ENCODE measurements at regions not wholly inside any gene's neighbourhood (a gene's known extent, or its start where the extent isn't known, plus 50 kb on each side); places are given as distances from the start of the nearest gene placed in this dataset.

DNA sequence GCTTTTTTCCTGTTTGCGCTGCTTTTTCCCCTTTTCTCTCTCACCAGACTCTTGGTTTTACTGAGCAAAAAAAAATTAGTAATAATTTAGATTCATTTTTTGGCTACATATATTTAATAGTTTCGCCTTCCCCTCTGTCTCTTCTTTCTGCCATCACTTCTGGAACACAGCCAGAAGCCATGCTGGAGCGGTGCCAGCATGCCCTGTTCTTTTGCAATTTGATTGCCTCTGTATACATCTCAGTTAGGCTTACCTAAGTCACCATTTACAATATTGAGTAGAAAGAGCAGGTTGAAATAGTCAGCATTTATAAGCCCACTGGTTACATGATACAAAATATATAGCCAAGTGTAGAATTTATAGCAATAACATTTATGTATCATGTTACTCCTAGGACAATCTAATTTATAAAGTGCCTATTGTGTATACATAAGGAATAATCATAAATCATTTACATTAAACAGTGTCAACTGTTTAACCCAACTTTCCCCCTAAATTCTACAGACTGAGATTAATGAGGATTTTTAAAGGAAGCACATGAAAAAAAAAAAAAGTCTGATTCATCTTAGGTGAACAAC lies 413.8 kb upstream of the SOX5 start:
- POLR2A ChIA-PET = no interaction called here
- CTCF ChIA-PET = no interaction called here
- no TSS peak for BruUV-seq (replicated peaks)
- in situ Hi-C loops (cut with HindIII; ENCODE audit: low pct_unique_long_range_greater_than_20kb, low sequenced_read_pairs) (no loop called here), intact Hi-C loops (cut with micrococcal nuclease; ENCODE audit: unreplicated experiment) (no loop called here)
- H3K27ac ChIP-seq (ENCODE audit: low read length) = no peak overlapping the region
- H3K9me3 ChIP-seq (ENCODE audit: control insufficient read depth, insufficient read depth, low read depth, low read length) = no peaks in the 10 kb centered on the region
- H3K36me3 ChIP-seq (ENCODE audit: control insufficient read depth, insufficient read depth, low read length) = no peaks in the 10 kb centered on the region
- TF ChIP-seq POLR2AphosphoS5 (IDR thresholded peaks at IDR 0.05; ENCODE audit: low read depth, low read length) (no peak), SIN3A (IDR thresholded peaks at IDR 0.05; ENCODE audit: borderline replicate concordance, insufficient read depth, low read depth, low read length) (no peak), TCF7L2 (IDR thresholded peaks at IDR 0.05; ENCODE audit: low read depth, low read length) (no peak), REST (IDR thresholded peaks at IDR 0.05; ENCODE audit: insufficient read depth in 1 of 2, low read depth in 2 of 2, low read length in 1 of 2) (no peak)
- TF ChIP-seq, protein P1, sequence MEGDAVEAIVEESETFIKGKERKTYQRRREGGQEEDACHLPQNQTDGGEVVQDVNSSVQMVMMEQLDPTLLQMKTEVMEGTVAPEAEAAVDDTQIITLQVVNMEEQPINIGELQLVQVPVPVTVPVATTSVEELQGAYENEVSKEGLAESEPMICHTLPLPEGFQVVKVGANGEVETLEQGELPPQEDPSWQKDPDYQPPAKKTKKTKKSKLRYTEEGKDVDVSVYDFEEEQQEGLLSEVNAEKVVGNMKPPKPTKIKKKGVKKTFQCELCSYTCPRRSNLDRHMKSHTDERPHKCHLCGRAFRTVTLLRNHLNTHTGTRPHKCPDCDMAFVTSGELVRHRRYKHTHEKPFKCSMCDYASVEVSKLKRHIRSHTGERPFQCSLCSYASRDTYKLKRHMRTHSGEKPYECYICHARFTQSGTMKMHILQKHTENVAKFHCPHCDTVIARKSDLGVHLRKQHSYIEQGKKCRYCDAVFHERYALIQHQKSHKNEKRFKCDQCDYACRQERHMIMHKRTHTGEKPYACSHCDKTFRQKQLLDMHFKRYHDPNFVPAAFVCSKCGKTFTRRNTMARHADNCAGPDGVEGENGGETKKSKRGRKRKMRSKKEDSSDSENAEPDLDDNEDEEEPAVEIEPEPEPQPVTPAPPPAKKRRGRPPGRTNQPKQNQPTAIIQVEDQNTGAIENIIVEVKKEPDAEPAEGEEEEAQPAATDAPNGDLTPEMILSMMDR (IDR thresholded peaks at IDR 0.05) = no peak
- H3K4me1 ChIP-seq (ENCODE audit: control insufficient read depth, insufficient read depth, low read length) = no peaks in the 10 kb centered on the region
- H3K4me3 ChIP-seq (ENCODE audit: low read depth in 2 of 2, low read length in 2 of 2) = no peak overlapping the region
- no peak for ATAC-seq
- no peak for DNase-seq (ENCODE audit: low read depth, low spot score)
- no peaks in the 10 kb centered on the region for H3K27me3 ChIP-seq (ENCODE audit: control insufficient read depth, insufficient read depth, low read length)

GRCh38 chr12:24361877-24362580 lies 412.6 kb upstream of the SOX5 start:
- Histone ChIP-seq H3K9me3 (ENCODE audit: control insufficient read depth, insufficient read depth, low read depth, low read length) (no peaks in the 10 kb centered on the region), H3K4me3 (ENCODE audit: low read depth in 2 of 2, low read length in 2 of 2) (no peak overlapping the region), H3K27ac (ENCODE audit: low read length) (no peak overlapping the region), H3K4me1 (ENCODE audit: control insufficient read depth, insufficient read depth, low read length) (no peaks in the 10 kb centered on the region), H3K36me3 (ENCODE audit: control insufficient read depth, insufficient read depth, low read length) (no peaks in the 10 kb centered on the region), H3K27me3 (ENCODE audit: control insufficient read depth, insufficient read depth, low read length) (no peaks in the 10 kb centered on the region)
- ChIA-PET POLR2A (no interaction called here), CTCF (no interaction called here)
- DNase-seq (ENCODE audit: low read depth, low spot score) (no peak), ATAC-seq (no peak)
- in situ Hi-C loops (cut with HindIII; ENCODE audit: low pct_unique_long_range_greater_than_20kb, low sequenced_read_pairs) (no loop called here), intact Hi-C loops (cut with micrococcal nuclease; ENCODE audit: unreplicated experiment) (no loop called here)
- TF ChIP-seq REST (IDR thresholded peaks at IDR 0.05; ENCODE audit: insufficient read depth in 1 of 2, low read depth in 2 of 2, low read length in 1 of 2) (no peak), POLR2AphosphoS5 (IDR thresholded peaks at IDR 0.05; ENCODE audit: low read depth, low read length) (no peak), SIN3A (IDR thresholded peaks at IDR 0.05; ENCODE audit: borderline replicate concordance, insufficient read depth, low read depth, low read length) (no peak), TCF7L2 (IDR thresholded peaks at IDR 0.05; ENCODE audit: low read depth, low read length) (no peak)
- TF ChIP-seq, protein P1 (IDR thresholded peaks at IDR 0.05) = no peak
- BruUV-seq (replicated peaks) = no TSS peak

Measured in Panc1 (cell line).